ENCODE measurements at regions not wholly inside any gene's neighbourhood (a gene's known extent, or its start where the extent isn't known, plus 50 kb on each side); places are given as distances from the start of the nearest gene placed in this dataset.

GRCh38 chr5:107215611-107216010 is 455.1 kb downstream of the EFNA5 start:
- H3K4me3 ChIP-seq (ENCODE audit: low read length): no peak overlapping the region
- no peak for DNase-seq (ENCODE audit: low read depth)
- TF ChIP-seq CTCF (conservative IDR thresholded peaks at IDR 0.05; ENCODE audit: low read depth, low read length): no peak

GRCh38 chr5:107213025-107213424 is 457.7 kb downstream of the EFNA5 start:
- no peak overlapping the region for H3K4me3 ChIP-seq (ENCODE audit: low read length)
- no peak for TF ChIP-seq CTCF (conservative IDR thresholded peaks at IDR 0.05; ENCODE audit: low read depth, low read length)
- DNase-seq (ENCODE audit: low read depth): no peak

GRCh38 chr5:107211630-107212029 is 459.1 kb downstream of the EFNA5 start:
- TF ChIP-seq CTCF (conservative IDR thresholded peaks at IDR 0.05; ENCODE audit: low read depth, low read length): no peak
- DNase-seq (ENCODE audit: low read depth): no peak
- no peak overlapping the region for H3K4me3 ChIP-seq (ENCODE audit: low read length)

GRCh38 chr5:107208867-107209266 is 461.9 kb downstream of the EFNA5 start:
- H3K4me3 ChIP-seq (ENCODE audit: low read length): no peak overlapping the region
- no peak for DNase-seq (ENCODE audit: low read depth)
- no peak for TF ChIP-seq CTCF (conservative IDR thresholded peaks at IDR 0.05; ENCODE audit: low read depth, low read length)

GRCh38 chr5:107204413-107204812 is 466.3 kb downstream of the EFNA5 start:
- no peak overlapping the region for H3K4me3 ChIP-seq (ENCODE audit: low read length)
- TF ChIP-seq CTCF (conservative IDR thresholded peaks at IDR 0.05; ENCODE audit: low read depth, low read length): no peak
- DNase-seq (ENCODE audit: low read depth): no peak

GRCh38 chr5:107203243-107203642 is 467.5 kb downstream of the EFNA5 start:
- no peak for TF ChIP-seq CTCF (conservative IDR thresholded peaks at IDR 0.05; ENCODE audit: low read depth, low read length)
- H3K4me3 ChIP-seq (ENCODE audit: low read length): no peak overlapping the region
- DNase-seq (ENCODE audit: low read depth): no peak

- no peak for DNase-seq (ENCODE audit: low read depth)
- no peak for TF ChIP-seq CTCF (conservative IDR thresholded peaks at IDR 0.05; ENCODE audit: low read depth, low read length)
Measured at GRCh38 chr5:107199756-107200155, 471.0 kb downstream of the EFNA5 start.

More at GRCh38 chr5:107199756-107200155, 471.0 kb downstream of the EFNA5 start:
- no peak overlapping the region for H3K4me3 ChIP-seq (ENCODE audit: low read length)
